ENCODE measurements at regions not wholly inside any gene's neighbourhood (a gene's known extent, or its start where the extent isn't known, plus 50 kb on each side); places are given as distances from the start of the nearest gene placed in this dataset.

DNA sequence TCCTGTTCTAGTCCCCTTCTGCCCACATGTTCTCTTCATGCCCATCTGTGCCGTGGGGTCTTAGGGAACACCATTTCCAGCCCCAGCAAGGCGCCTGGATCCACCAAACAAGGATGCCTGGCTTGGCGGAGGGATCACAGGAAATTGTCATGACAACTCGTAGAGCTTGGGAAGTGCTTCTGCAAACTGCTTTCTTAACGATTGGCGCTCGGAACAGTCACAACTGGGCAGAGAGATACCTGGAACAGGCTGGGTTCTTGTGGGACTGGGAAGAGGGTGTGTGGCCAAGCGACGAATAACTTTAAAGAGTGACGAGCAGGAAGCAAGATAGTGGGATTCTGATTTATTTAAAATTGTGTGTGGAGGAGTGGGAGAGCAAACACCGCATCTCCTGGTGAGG, 329.8 kb downstream of the RPS6KC1 start:
- Histone ChIP-seq H3K36me3 (no peaks in the 10 kb centered on the region), H3K27ac (replicated peaks in 1 of 4) (no peak overlapping the region), H3K4me1 (peaks cover 5 to 11% (median 10%) of the 10 kb centered on the region in 4 donors), H3K9me3 (peaks cover 0 to 7% (median 0%) of the 10 kb centered on the region in 4 donors), H3K4me3 (no peak overlapping the region), H3K27me3 (no peaks in the 10 kb centered on the region)
- intact Hi-C loops (cut with DNase I) = no loop called here
- DNase-seq (ENCODE audit: extremely low spot score) = no peak
- 84% methylated on average over 11 of the region's 11 CpGs for WGBS
- TF ChIP-seq EP300 (IDR thresholded peaks at IDR 0.05) (no peak), POLR2A (IDR thresholded peaks at IDR 0.05; ENCODE audit: low read depth) (no peak), POLR2AphosphoS5 (IDR thresholded peaks at IDR 0.05) (no peak), CTCF (IDR thresholded peaks at IDR 0.05) (no peak)

GRCh38 chr1:213381572-213382084, 330.6 kb downstream of the RPS6KC1 start:
- DNase-seq (ENCODE audit: extremely low spot score) = no peak
- Histone ChIP-seq H3K27me3 (no peaks in the 10 kb centered on the region), H3K9me3 (peaks cover 0 to 7% (median 0%) of the 10 kb centered on the region in 4 donors), H3K36me3 (no peaks in the 10 kb centered on the region), H3K27ac (replicated peaks in 1 of 4) (no peak overlapping the region), H3K4me3 (no peak overlapping the region), H3K4me1 (peaks cover 5 to 11% (median 10%) of the 10 kb centered on the region in 4 donors)
- intact Hi-C loops (cut with DNase I) = no loop called here
- WGBS = 37% methylated on average over 15 of the region's 17 CpGs
- no peak for TF ChIP-seq CTCF (IDR thresholded peaks at IDR 0.05)
- no peak for TF ChIP-seq POLR2AphosphoS5 (IDR thresholded peaks at IDR 0.05)
- no peak for TF ChIP-seq EP300 (IDR thresholded peaks at IDR 0.05)
- TF ChIP-seq POLR2A (IDR thresholded peaks at IDR 0.05; ENCODE audit: low read depth) = no peak

GRCh38 chr1:213383465-213383864, 332.4 kb downstream of the RPS6KC1 start:
- intact Hi-C loops (cut with DNase I) = no loop called here
- Histone ChIP-seq H3K36me3 (no peaks in the 10 kb centered on the region), H3K9me3 (peaks cover 0 to 7% (median 0%) of the 10 kb centered on the region in 4 donors), H3K4me3 (no peak overlapping the region), H3K27me3 (no peaks in the 10 kb centered on the region), H3K27ac (replicated peaks in 1 of 4) (no peak overlapping the region), H3K4me1 (peaks cover 5 to 11% (median 10%) of the 10 kb centered on the region in 4 donors)
- 98% methylated on average over 3 of the region's 3 CpGs for WGBS
- TF ChIP-seq POLR2A (IDR thresholded peaks at IDR 0.05; ENCODE audit: low read depth) = no peak
- no peak for TF ChIP-seq EP300 (IDR thresholded peaks at IDR 0.05)
- TF ChIP-seq CTCF (IDR thresholded peaks at IDR 0.05) = no peak
- TF ChIP-seq POLR2AphosphoS5 (IDR thresholded peaks at IDR 0.05) = no peak
- no peak for DNase-seq (ENCODE audit: extremely low spot score)

DNA sequence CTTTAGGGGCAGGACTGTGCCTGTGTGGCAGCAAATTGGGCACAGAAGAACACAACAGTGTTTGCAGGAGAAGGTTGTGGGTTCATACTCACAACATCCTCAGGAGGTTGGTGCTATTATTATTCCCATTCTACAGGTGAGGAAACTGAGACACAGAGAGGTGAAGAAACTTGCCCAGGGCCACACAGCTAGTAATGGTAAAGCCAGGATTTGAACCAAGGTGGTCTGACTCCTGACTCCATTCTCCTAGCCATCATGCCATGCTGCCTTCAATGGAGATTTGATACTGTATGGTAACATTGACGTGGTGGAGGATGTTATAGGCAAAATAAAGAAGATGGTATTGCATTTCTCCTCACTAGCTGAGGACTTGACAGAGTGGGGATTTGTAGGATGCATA, 334.2 kb downstream of the RPS6KC1 start:
- H3K9me3 ChIP-seq = peaks cover 0 to 7% (median 0%) of the 10 kb centered on the region in 4 donors
- TF ChIP-seq POLR2AphosphoS5 (IDR thresholded peaks at IDR 0.05) = no peak
- no peaks in the 10 kb centered on the region for H3K36me3 ChIP-seq
- DNase-seq (ENCODE audit: extremely low spot score) = no peak
- intact Hi-C loops (cut with DNase I) = no loop called here
- no peaks in the 10 kb centered on the region for H3K27me3 ChIP-seq
- H3K4me1 ChIP-seq = peaks cover 5 to 11% (median 10%) of the 10 kb centered on the region in 4 donors
- no peak overlapping the region for H3K4me3 ChIP-seq
- no peak overlapping the region for H3K27ac ChIP-seq (replicated peaks in 1 of 4)
- WGBS = 71% methylated on average over 1 of the region's 1 CpG

DNA sequence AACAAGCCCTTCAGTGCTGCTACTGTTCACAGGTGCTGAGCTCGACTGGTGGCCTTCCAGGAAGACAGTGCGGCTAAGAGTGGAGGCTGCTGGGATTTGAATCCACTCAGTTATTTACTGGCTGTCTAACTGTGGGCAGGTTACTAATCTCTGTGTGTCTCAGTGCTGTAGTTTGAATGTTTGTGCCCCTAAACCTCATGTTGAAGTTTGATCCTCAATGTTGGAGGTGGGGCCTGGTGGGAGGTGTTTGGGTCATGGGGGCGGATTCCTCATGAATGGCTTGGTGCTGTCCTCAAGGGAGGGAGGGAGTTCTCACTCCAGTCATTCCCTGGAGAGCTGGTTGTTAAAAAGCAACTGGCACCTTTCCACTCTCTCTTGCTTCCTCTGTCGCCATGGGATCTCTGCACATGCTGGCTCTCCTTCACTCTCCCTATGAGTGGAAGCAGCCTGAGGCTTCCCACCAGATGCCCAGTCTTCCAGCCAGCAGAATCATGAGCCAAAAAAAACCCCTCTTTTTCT, 334.8 kb downstream of the RPS6KC1 start:
- DNase-seq (ENCODE audit: extremely low spot score) = no peak
- Histone ChIP-seq H3K27ac (replicated peaks in 1 of 4) (no peak overlapping the region), H3K36me3 (no peaks in the 10 kb centered on the region), H3K4me1 (peaks cover 5 to 11% (median 10%) of the 10 kb centered on the region in 4 donors), H3K9me3 (peaks cover 0 to 7% (median 0%) of the 10 kb centered on the region in 4 donors), H3K4me3 (no peak overlapping the region), H3K27me3 (no peaks in the 10 kb centered on the region)
- WGBS = 72% methylated on average over 4 of the region's 4 CpGs
- TF ChIP-seq POLR2AphosphoS5 (IDR thresholded peaks at IDR 0.05) (no peak), CTCF (IDR thresholded peaks at IDR 0.05) (no peak), EP300 (IDR thresholded peaks at IDR 0.05) (no peak), POLR2A (IDR thresholded peaks at IDR 0.05; ENCODE audit: low read depth) (no peak)
- intact Hi-C loops (cut with DNase I) = no loop called here
